ENCODE measurements at regions not wholly inside any gene's neighbourhood (a gene's known extent, or its start where the extent isn't known, plus 50 kb on each side); places are given as distances from the start of the nearest gene placed in this dataset.

DNA sequence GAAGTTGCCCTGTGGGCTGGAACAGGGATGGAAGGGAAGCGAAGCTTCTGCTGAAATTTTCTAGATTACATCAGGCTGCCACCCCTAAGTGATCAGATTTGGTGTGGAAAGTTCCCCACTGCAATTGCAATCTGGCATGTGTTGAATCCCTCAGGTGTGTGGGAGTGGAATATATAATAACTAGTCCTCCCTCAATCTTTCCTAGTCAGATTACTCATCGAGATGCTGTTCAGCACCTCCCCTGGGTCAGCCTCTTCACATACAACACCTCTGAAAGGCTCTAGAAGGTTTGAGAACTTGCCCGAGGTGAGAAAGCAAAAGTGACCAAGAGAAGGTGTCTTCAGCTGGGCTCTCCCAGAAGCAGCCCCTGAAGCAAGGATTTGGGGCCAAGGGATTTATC, 336.8 kb downstream of the BCOR start:
- Histone ChIP-seq H3K9me3 (ENCODE audit: control insufficient read depth, insufficient read depth, low read length) (no peaks in the 10 kb centered on the region), H3K9ac (ENCODE audit: low read depth, low read length) (no peak overlapping the region), H3K36me3 (ENCODE audit: control insufficient read depth, insufficient read depth, low read length) (no peaks in the 10 kb centered on the region), H3K4me1 (ENCODE audit: control insufficient read depth, insufficient read depth, low read length) (peaks cover 20% of the 10 kb centered on the region), H3K27me3 (ENCODE audit: control insufficient read depth, insufficient read depth, low read length) (no peaks in the 10 kb centered on the region), H3K4me3 (ENCODE audit: low read depth, low read length) (no peak overlapping the region)

DNA sequence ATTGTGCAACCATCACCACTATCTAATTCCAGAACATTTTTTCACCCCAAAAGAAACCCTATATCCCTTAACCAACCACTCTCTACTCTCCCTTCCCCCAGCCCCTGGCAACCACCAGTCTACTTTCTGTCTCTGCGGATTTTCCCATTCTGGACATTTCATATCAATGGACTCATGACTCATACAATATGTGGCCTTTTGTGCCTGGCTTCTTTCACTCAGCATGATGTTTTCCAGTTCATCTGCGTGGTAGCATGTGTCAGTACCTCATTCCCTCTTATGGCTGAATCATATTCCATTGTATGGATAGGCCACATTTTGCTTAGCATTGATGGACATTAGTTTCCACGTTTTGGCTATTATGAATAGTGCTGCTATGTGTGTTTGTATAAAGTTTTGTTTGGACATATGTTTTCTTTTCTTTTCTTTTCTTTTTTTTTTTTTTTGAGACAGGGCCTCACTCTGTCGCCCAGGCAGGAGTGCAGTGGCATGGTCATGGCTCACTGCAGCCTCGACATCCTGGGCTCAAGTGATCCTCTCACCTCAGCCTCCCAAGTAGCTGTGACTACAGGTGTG, 335.4 kb downstream of the BCOR start:
- Histone ChIP-seq H3K9me3 (ENCODE audit: control insufficient read depth, insufficient read depth, low read length) (no peaks in the 10 kb centered on the region), H3K4me1 (ENCODE audit: control insufficient read depth, insufficient read depth, low read length) (peaks cover 20% of the 10 kb centered on the region), H3K27me3 (ENCODE audit: control insufficient read depth, insufficient read depth, low read length) (no peaks in the 10 kb centered on the region), H3K4me3 (ENCODE audit: low read depth, low read length) (no peak overlapping the region), H3K9ac (ENCODE audit: low read depth, low read length) (no peak overlapping the region), H3K36me3 (ENCODE audit: control insufficient read depth, insufficient read depth, low read length) (no peaks in the 10 kb centered on the region)

DNA sequence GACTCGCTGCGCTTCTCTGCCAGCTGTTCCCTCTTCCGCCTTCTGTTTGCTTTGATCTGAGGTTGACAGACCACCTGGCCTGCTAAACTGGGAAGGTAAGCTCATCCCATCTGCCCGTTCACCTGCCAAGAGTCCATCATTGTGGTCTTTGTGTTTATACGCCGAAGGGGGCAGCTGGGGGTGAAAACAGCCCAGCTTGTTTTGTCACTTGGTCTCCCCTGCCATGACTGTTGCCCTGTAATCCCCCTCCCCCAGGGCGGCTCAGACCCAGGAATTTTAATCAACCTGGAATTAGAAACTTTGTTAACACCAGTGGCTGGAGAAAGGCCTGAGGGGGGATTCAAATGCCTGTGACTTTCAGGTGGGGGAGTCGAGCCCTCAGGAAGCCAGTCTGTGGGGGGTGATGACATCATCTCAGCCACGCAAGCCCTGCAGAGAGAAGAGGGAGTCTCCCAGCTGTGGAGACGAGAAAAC, 333.3 kb downstream of the BCOR start:
- no peaks in the 10 kb centered on the region for H3K9me3 ChIP-seq (ENCODE audit: control insufficient read depth, insufficient read depth, low read length)
- no peaks in the 10 kb centered on the region for H3K36me3 ChIP-seq (ENCODE audit: control insufficient read depth, insufficient read depth, low read length)
- H3K9ac ChIP-seq (ENCODE audit: low read depth, low read length) = no peak overlapping the region
- H3K4me1 ChIP-seq (ENCODE audit: control insufficient read depth, insufficient read depth, low read length) = peaks cover 15% of the 10 kb centered on the region
- H3K27me3 ChIP-seq (ENCODE audit: control insufficient read depth, insufficient read depth, low read length) = no peaks in the 10 kb centered on the region
- no peak overlapping the region for H3K4me3 ChIP-seq (ENCODE audit: low read depth, low read length)

DNA sequence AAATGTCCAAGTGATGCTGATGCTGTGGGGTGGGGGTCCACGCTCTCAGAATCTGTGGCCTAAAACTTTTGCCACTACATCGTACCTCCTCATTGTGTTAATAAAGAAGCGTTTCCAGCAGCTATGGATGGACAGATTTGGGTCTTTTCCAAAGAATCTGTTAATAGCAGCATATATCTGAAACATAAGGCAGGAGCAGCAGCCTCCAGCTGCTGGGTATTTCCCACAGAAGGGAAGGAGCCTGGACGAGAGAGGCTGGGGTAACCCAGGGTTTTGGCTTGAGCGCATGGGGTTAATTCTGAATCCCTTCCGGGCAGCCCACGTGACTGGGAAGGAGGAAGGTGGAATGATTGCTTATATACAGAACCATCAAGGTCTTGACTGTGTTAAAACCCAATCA, 332.4 kb downstream of the BCOR start:
- H3K4me1 ChIP-seq (ENCODE audit: control insufficient read depth, insufficient read depth, low read length) = peaks cover 15% of the 10 kb centered on the region
- H3K9me3 ChIP-seq (ENCODE audit: control insufficient read depth, insufficient read depth, low read length) = no peaks in the 10 kb centered on the region
- no peak overlapping the region for H3K9ac ChIP-seq (ENCODE audit: low read depth, low read length)

DNA sequence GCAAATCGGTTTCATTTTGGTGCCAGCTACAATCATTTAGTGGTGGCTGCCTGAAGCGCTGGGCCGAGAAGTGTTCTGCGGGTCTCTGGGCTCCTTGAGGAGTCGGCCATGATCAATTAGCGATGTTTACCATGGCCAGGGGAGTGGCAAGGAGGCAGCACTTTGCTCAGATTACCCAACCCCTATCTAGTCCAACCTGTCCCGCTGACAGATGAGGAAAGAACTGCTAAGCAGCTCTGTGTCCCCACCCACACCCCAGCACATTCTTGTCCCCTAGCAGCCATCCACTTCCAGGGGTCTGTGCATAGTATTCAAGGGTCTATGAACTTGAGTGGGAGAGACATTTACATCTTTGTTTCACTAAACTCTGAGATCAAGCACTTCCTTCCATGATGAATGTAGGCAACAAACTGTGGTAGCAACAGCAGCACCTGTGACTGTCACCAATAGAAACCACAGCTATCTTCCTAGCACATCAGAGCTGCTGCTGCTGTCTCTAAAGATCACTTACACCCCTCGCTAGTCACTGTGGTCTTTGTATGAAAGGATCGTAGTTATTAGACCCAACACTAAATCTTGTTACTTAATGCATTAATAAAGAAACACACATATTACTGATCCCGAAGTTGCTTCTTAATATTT, 331.6 kb downstream of the BCOR start:
- H3K36me3 ChIP-seq (ENCODE audit: control insufficient read depth, insufficient read depth, low read length) = no peaks in the 10 kb centered on the region
- no peak overlapping the region for H3K4me3 ChIP-seq (ENCODE audit: low read depth, low read length)
- H3K9me3 ChIP-seq (ENCODE audit: control insufficient read depth, insufficient read depth, low read length) = no peaks in the 10 kb centered on the region
- peaks cover 15% of the 10 kb centered on the region for H3K4me1 ChIP-seq (ENCODE audit: control insufficient read depth, insufficient read depth, low read length)
- no peaks in the 10 kb centered on the region for H3K27me3 ChIP-seq (ENCODE audit: control insufficient read depth, insufficient read depth, low read length)
- H3K9ac ChIP-seq (ENCODE audit: low read depth, low read length) = no peak overlapping the region

More for the DNA sequence above, 332.4 kb downstream of the BCOR start:
- Histone ChIP-seq H3K4me3 (ENCODE audit: low read depth, low read length) (no peak overlapping the region), H3K36me3 (ENCODE audit: control insufficient read depth, insufficient read depth, low read length) (no peaks in the 10 kb centered on the region), H3K27me3 (ENCODE audit: control insufficient read depth, insufficient read depth, low read length) (no peaks in the 10 kb centered on the region)

DNA sequence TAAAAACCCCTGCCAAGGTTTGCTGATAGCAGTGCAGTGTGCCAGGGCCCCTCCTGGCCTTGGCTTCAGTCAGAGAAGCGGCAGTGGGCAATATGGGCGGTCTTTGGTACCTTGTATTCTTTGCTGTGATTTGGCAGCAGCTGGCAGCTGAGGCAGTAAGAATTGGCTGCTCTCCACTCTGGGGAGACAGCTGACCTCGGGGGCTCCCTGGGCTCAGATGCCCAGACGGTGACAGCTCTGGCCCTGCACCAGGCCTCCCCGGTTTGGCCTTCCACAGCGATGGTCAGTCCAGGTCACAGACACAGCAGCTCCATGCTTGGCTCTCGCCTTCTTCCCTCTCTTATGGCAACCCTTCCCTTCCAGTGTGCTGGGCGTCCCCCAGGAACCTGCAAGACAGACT, 330.9 kb downstream of the BCOR start:
- Histone ChIP-seq H3K4me3 (ENCODE audit: low read depth, low read length) (no peak overlapping the region), H3K36me3 (ENCODE audit: control insufficient read depth, insufficient read depth, low read length) (no peaks in the 10 kb centered on the region), H3K9me3 (ENCODE audit: control insufficient read depth, insufficient read depth, low read length) (no peaks in the 10 kb centered on the region), H3K9ac (ENCODE audit: low read depth, low read length) (no peak overlapping the region), H3K27me3 (ENCODE audit: control insufficient read depth, insufficient read depth, low read length) (no peaks in the 10 kb centered on the region), H3K4me1 (ENCODE audit: control insufficient read depth, insufficient read depth, low read length) (peaks cover 21% of the 10 kb centered on the region)

DNA sequence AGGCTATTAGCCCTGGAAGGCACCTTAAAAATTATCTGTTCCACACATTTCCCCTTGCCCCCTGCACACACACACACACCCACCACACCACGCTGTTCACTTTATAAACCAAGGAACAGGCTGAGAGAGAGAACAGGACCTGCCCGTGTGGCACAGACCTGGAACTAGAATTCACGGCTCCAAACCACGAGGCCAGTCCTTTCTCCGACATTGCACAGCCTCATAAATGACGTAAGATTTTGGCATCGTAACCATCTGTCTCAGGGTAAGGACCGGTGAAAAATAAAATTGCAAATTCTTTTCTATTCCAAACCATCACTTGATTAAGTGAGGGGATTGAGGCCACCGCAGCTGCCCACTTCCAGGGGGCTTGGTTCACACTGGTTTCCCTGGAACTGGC, 330.3 kb downstream of the BCOR start:
- H3K27me3 ChIP-seq (ENCODE audit: control insufficient read depth, insufficient read depth, low read length) = no peaks in the 10 kb centered on the region
- H3K9ac ChIP-seq (ENCODE audit: low read depth, low read length) = no peak overlapping the region
- no peaks in the 10 kb centered on the region for H3K36me3 ChIP-seq (ENCODE audit: control insufficient read depth, insufficient read depth, low read length)
- H3K4me1 ChIP-seq (ENCODE audit: control insufficient read depth, insufficient read depth, low read length) = peaks cover 22% of the 10 kb centered on the region
- no peak overlapping the region for H3K4me3 ChIP-seq (ENCODE audit: low read depth, low read length)
- H3K9me3 ChIP-seq (ENCODE audit: control insufficient read depth, insufficient read depth, low read length) = no peaks in the 10 kb centered on the region

DNA sequence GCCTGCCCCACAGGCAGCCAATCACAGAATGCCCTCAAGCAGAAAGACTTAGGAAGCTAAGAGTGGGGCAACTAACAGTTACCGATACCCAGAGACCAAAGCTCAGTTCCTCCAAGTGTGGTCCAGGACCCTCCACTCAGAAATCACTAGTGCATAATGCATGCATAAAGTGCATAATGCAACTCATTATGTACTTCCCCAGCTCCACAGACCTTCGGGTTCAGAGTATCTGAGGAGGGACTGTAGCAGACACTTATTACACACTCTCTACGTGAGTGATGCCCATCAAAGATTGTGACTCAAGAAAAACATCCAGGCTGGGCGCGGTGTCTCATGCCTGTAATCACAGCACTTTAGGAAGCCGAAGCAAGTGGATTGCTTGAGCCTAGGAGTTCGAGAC, 328.0 kb downstream of the BCOR start:
- no peaks in the 10 kb centered on the region for H3K9me3 ChIP-seq (ENCODE audit: control insufficient read depth, insufficient read depth, low read length)
- H3K9ac ChIP-seq (ENCODE audit: low read depth, low read length) = no peak overlapping the region
- no peak overlapping the region for H3K4me3 ChIP-seq (ENCODE audit: low read depth, low read length)
- H3K4me1 ChIP-seq (ENCODE audit: control insufficient read depth, insufficient read depth, low read length) = peaks cover 25% of the 10 kb centered on the region
- H3K36me3 ChIP-seq (ENCODE audit: control insufficient read depth, insufficient read depth, low read length) = no peaks in the 10 kb centered on the region
- H3K27me3 ChIP-seq (ENCODE audit: control insufficient read depth, insufficient read depth, low read length) = no peaks in the 10 kb centered on the region

DNA sequence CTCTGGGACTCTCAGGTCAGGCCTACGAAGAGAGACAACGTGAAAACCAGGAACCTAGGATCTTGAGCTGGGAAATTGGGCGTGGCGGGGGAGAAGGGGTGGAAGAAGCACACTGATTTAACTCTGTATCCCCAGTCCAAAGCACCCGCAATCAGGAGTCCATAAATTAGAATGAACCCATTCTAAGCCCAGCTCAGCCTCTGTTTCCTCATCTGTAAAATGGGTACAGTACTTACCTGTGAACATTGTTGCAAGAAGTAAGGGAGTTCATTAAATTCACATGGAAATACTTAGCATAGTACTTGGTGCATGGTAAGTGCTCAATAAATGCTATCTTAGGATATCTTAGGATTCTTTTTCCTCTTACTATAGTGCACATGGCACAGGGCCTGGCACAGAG, 326.7 kb downstream of the BCOR start:
- no peaks in the 10 kb centered on the region for H3K27me3 ChIP-seq (ENCODE audit: control insufficient read depth, insufficient read depth, low read length)
- no peaks in the 10 kb centered on the region for H3K36me3 ChIP-seq (ENCODE audit: control insufficient read depth, insufficient read depth, low read length)
- no peak overlapping the region for H3K4me3 ChIP-seq (ENCODE audit: low read depth, low read length)
- peaks cover 23% of the 10 kb centered on the region for H3K4me1 ChIP-seq (ENCODE audit: control insufficient read depth, insufficient read depth, low read length)
- no peaks in the 10 kb centered on the region for H3K9me3 ChIP-seq (ENCODE audit: control insufficient read depth, insufficient read depth, low read length)
- H3K9ac ChIP-seq (ENCODE audit: low read depth, low read length) = no peak overlapping the region

DNA sequence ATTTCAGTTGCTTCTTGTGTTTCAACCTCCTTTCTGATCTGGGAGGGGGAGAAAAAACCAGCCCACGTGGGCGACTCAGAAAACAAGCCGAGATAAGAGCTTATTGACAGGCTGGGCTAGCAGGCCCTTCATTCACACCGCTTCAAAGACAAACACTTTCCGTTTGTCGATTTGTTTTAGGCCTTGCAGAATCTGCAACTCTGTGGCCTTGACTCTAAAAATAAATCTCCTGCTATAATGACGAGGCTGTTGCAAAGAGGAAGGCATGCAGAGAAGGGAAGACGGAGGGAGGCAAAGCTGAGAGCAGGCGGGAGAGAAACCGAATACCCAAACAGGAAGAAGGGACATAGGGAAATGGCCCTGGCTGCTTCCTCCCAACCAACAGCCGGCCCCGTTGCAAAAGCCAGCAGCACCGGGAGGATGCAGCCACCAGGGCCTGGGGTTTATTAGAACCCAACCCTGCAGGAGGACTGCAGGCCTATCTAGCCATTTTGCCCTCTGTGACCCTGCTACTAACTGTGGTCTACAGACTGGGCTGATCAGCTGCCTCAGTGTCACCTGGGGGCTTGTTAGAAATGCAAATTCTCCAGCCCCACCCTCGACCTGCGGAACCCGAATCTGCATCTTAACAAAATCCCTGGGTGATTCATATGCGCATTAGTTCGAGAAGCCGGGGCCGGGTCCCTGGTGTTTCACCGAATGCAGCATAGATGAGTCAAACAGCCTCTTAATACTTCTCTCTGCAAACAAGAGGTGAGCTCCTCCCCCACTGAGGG, 325.5 kb downstream of the BCOR start:
- peaks cover 23% of the 10 kb centered on the region for H3K4me1 ChIP-seq (ENCODE audit: control insufficient read depth, insufficient read depth, low read length)
- no peaks in the 10 kb centered on the region for H3K36me3 ChIP-seq (ENCODE audit: control insufficient read depth, insufficient read depth, low read length)
- H3K27me3 ChIP-seq (ENCODE audit: control insufficient read depth, insufficient read depth, low read length) = no peaks in the 10 kb centered on the region
- H3K9ac ChIP-seq (ENCODE audit: low read depth, low read length) = peak overlapping the region; percentile 56
- H3K4me3 ChIP-seq (ENCODE audit: low read depth, low read length) = peak overlapping the region; percentile 27
- no peaks in the 10 kb centered on the region for H3K9me3 ChIP-seq (ENCODE audit: control insufficient read depth, insufficient read depth, low read length)

DNA sequence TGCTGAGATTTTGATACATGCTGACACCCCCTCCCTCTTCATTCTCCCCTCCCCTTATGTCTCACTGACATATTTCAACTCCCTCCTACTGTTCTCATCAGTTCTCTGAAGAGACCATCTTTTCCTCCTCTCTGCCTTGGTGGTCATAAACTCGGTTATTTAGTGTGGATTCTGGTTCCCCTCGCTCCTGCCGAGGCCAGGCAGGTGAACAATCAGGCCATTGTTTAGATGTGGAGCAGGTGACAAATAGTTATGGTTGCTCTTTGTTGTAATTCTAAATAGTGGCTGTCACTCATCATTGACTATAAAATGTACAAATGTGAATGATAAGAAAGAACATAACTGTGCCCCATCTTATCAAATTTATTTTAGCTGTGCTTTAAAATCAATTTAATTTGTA, 324.6 kb downstream of the BCOR start:
- no peak overlapping the region for H3K9ac ChIP-seq (ENCODE audit: low read depth, low read length)
- H3K4me3 ChIP-seq (ENCODE audit: low read depth, low read length) = peak overlapping the region; percentile 27

More for the DNA sequence above, 324.6 kb downstream of the BCOR start:
- Histone ChIP-seq H3K4me1 (ENCODE audit: control insufficient read depth, insufficient read depth, low read length) (peaks cover 23% of the 10 kb centered on the region), H3K9me3 (ENCODE audit: control insufficient read depth, insufficient read depth, low read length) (no peaks in the 10 kb centered on the region), H3K36me3 (ENCODE audit: control insufficient read depth, insufficient read depth, low read length) (no peaks in the 10 kb centered on the region), H3K27me3 (ENCODE audit: control insufficient read depth, insufficient read depth, low read length) (no peaks in the 10 kb centered on the region)
